Inferior parietal cortex (tissue), 1 donor: ENCODE measurements at regions not wholly inside any gene's neighbourhood (a gene's known extent, or its start where the extent isn't known, plus 50 kb on each side); places are given as distances from the start of the nearest gene placed in this dataset.

Experiments
- DNase-seq: peaks from one replicate; pipeline ENCODE4 v3.0.0-alpha.2; 2016; ENCODE audit errors: extremely low spot score

GRCh38 chr12:40557980-40558379 is 134.3 kb upstream of the CNTN1 start:
- DNase-seq: peak; percentile 29

DNA sequence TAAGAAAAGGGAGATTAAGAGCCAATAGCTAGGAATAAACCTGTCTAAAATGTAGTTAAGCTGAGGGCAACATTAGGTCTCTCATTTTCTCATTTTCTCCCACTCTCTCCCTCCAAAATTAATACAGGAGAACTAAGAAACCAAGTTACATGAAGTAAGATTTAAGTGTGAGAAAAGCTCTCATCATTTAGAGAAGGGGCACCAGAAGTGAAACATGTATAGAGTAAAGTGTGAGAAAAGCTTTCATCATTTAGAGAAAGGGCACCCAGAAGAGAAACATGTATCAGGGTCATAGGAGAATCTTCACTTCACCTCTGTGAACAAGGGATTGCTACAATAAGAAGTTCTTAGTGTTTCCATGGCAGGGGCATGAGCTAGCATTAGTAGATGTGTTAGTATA is 132.4 kb upstream of the CNTN1 start:
- DNase-seq: no peak

DNA sequence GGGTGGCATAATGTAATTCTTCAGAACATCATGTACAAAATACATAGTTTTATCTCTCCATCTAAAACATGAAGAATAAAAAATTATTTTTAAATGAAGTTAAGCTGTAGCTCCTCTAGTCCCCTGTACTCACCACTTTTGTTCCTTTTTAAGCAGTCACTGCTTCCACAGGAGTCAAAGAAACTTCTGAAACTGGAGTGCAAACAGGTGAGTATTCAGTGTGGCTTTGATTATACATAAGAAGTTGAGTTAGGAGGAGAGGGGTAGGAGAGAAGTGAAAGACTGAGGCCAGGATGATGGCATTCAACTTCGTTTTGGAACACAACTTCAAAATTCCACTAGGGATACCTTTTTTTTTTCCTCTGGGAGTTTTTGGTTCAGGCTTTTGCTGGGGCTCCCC is 131.4 kb upstream of the CNTN1 start:
- no peak for DNase-seq

DNA sequence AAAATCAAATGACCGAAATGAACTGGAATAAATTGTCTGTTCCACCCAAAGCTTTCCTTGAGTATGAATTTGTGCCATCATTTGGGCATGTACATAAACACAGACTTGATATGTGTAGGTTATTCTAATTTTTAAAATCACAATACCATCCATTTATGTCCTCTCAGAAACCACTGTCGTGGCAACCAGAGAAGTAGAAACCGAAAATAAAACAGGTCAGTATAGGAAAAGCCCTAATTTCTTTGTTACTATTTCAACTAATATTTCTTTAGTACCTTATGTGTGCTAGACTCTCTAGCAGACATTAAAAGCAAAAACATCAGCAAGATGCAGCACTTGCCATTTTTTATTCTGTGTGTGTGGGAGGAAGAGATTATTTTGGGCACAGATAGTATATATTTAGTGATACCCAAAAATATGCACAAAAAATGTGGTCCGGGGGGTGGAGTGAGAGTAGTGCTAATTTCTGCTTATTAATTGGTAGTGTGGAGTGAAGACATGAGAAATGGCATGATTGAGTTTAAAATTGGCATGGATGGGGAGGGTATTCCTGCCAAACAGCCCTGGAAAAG is 130.8 kb upstream of the CNTN1 start:
- no peak for DNase-seq

DNA sequence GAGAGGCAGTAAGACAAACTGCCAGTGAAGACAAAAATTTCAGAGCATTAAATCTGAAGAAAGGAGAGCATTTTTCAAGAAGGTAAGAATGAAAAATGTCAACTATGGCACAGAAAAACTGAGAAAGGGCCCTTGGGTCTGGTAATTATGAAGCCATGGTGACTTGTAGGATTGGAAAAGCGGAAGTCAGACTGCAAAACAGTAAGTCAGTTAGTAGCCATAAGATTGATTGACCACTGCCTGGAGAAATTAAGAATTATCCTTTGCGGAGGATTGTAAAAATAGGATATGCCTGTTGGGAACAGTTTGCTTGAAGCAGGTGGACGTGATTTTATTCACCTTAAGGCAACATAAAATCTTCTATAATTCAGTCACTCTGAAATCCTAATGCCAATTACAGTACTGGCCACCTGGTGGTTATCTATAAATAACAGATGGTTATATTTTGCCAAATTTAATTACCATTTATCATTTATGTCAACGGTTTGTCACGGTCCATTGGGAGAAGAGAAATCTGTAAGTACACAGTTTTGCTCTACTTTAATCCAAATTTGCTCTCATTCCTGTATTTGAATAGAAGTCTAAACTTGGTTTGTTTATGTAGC is 127.1 kb upstream of the CNTN1 start:
- DNase-seq: no peak

DNA sequence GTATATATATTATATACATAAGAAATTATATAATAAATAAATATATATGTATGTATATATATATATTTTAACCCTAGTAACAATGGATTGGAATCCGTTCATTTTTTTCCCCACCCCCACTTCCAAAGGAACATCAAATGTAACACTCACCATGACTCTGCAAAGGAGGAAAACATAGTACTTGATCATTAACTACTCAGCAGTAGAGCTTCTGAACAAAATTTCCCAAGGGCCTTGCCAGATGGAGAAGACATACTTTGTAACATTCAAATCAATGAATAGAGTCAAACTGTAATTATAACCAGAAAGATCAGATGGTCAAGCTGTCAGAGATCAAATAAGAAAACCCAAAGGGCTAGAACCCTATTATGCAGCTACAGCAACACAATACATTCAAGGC is 126.0 kb upstream of the CNTN1 start:
- no peak for DNase-seq

- DNase-seq: no peak
These were observed 122.5 kb upstream of the CNTN1 start for GRCh38 chr12:40569626-40570179.

DNA sequence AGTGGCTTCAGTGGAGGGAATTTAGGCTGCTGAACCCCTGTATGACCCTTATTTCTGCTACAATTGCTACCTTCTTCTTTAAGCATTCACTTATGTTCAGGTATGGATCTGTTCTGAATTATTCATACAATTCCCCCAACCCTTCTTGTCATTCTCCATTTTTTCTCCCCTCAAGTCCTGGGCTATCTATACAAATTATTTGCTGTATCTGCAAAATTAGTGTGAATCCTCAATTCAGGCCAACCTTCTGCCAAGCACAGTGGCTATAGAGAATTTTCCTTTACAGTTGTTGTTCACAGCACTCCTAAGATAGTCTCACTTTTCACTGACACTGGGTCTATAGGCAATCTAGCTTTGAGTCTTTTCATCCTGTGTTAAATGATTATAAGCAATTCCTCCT is 119.2 kb upstream of the CNTN1 start:
- no peak for DNase-seq

DNA sequence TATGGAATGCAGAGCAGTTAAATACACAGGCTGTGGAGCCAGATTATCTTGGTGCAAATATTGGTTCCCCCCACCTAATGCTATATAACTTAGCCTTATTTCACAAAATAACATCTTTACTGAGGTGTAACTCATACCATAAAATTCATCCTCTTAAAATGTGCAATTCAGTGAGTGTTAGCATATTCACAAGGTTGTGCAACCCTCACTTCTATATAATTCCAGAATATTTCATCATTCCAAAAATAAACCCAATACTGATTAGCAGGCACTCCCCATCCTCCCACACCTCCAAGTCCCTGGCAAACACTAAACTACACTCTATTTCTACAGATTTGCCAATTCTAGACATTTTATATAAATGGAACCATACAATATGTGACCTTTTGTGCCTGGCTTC is 116.3 kb upstream of the CNTN1 start:
- DNase-seq: no peak

GRCh38 chr12:40577834-40578233 is 114.4 kb upstream of the CNTN1 start:
- DNase-seq: no peak

DNA sequence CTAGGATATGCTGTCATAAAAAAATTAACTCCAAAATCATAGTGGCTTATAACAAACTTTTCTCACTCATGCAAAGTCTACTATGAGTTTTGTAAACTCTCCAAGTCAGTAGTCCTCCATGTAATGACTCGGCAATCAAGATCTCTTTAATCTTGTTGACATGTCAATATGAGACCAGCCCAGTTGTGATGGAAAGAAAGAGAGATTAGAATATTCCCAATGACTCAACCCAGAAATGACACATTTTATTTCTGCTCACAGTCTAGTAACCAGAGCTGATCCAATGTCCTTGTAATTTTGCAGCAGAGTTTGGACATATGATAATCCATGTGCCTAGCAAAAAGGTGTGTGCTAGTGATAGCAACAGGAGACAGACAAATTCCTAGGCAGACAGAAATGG is 112.6 kb upstream of the CNTN1 start:
- no peak for DNase-seq

DNA sequence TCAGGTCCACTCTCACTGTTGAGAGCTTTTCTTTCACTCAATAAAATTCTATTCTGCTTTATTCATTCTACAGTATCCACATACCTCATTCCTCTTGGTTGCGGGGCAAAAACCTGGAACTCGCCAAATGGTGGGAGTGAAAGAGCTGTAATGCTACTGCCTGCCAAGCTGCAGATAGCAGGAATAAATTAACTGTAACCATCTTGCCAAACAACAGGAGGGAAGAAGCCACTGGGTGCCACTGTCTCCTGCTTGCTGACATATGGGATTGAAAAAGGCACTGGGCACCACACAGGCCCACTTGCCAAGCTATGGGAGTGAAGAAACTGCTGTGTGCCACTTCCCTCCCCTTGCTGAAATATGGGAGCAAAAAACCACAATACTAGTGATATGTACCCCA is 111.9 kb upstream of the CNTN1 start:
- DNase-seq: no peak

DNA sequence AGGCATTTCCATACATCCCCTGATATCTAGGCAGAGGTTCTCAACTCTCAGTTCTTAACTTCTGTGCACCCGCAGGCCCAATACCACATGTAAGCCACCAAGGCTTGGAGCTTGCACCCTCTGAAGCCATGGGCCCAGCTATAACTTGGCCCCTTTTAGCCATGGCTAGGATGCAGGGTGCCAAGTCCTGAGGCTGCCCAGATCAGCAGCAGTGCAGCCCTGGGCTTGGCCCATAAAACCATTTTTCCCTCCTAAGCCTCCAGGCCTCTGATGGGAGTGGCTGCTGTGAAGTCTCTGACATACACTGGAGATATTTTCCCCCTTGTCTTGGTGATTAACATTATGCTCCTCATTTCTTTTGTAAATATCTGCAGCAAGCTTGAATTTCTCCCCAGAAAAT is 110.3 kb upstream of the CNTN1 start:
- DNase-seq: no peak

DNA sequence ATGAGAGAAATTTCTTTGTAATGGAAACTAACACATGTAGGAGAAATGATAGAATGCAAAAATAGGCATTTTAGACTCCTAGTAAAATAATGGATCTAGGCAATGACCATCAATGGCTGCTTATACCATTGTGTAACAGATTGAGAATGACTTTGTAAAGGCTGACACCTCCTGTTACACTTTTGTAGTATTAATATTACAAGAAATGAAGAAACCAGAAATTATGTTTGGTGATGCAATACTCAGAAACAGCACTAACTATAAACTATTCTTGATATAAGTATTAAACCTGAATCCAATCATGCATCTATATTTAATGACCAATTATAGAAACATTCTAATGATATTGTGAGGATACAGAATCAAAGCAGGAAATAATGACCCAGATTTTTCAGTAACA is 108.5 kb upstream of the CNTN1 start:
- no peak for DNase-seq

DNA sequence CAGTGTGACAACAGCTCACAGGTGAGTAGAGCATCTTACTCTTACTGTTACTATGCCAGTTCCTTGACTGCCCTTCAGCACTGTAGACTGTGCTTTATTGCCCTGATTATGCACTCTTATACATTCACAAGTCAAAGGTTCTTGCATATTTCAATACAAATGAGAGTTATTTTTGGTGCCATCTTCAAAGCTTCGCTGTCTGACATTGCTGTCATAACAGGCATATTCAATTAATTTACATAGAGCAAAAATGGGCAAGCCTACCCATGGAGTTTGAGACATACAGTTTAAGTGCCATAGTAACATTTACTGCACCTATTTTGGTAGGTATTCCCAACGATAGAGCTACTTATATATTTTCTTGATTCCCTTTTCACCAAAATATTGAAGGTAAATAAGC is 107.5 kb upstream of the CNTN1 start:
- DNase-seq: no peak

GRCh38 chr12:40586823-40587222 is 105.4 kb upstream of the CNTN1 start:
- DNase-seq: no peak

DNA sequence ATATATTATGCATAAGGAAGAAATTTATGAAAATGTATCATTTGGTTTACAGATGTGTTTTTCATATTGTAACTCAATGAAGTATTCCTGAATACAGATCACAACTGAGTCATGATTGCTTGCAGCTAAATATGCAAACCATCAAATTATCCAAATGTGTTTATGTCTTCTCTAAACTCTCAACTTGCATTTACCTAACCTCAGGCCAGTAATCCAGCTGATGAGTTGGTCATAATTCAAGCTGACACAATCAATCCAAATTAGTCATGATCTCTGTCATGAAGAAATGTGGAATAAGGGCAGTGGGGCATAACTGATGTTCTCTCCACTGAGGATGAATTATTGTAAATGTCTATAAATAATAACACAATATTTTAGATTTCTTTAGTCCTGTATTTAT is 104.8 kb upstream of the CNTN1 start:
- DNase-seq: no peak

- DNase-seq: no peak
These were observed 104.3 kb upstream of the CNTN1 start for GRCh38 chr12:40587970-40588369.

- no peak for DNase-seq
These were observed 95.1 kb upstream of the CNTN1 start for GRCh38 chr12:40597133-40597532.

DNA sequence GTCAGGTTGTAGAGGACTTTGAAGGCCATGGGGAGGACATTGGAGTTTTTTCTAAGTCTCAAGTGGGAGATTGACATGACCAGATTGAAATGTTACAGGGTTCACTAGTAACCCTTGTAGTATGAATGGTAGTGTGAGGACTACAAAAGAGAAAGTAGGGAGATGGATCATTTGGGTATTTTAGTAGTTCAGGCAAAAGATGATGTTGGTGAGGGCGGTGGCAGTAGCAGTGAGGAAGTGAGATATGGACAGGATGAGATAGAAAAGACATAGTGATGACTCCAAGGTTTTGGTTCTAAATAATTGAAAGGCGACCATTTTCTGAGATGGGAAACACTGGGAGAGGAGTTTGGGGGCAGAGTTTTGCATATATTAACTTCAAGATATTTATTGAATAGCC is 94.2 kb upstream of the CNTN1 start:
- DNase-seq: no peak

DNA sequence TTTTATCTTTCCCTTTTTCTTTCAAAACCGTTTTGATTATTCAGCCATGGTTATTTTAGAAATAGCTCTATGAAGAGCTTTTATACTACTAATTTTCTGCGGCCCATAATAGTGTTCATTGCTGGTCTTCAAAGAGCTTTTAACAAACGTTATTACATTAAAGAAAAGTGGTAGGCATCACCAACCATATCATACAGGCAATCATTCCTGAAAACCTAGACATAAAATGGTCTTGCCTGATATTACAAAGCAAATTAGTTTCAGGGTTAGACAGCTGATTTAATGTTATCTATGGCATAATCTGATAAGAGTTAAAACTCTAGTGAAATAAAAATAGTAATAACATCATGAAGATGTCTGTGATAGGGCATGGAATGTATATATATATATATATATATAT is 89.7 kb upstream of the CNTN1 start:
- DNase-seq: no peak

DNA sequence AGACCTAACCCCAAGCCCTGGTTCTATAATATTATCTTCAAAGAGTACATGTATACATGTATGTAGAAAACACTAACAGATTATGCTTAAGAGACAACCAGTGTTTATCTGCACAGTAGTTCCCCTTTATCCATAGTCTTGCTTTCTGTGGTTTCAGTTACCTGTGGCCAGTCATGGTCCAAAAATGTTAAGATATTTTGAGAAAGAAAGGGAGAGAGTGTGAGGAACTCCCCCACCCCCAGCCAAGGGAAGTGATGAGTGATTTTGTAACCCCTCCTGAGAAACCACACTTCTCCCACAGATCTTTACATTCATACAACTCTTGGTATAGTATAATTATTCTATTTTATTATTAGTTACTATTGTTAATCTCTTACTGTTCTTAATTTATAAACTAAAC is 77.3 kb upstream of the CNTN1 start:
- DNase-seq: no peak

DNA sequence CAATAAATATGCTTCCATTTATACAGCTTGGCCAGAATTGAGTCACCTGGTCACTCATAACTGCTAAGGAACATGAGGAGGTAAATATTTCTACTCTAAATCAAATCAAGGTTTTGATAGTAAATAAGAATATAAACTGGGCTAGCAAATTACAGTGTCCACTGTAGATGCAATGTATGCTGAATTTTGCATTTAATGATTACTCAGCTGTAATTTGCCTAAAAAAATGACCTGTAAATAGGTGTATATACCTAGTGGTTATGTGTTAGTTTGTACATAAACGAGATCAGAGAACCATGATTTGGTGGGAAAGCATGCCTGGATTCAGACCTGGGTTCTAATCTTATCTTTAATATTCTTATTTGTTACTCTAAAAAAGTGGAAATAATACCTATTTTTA is 76.6 kb upstream of the CNTN1 start:
- no peak for DNase-seq

GRCh38 chr12:40616383-40616915 is 75.8 kb upstream of the CNTN1 start:
- no peak for DNase-seq
